Natural killer cell treated with Interleukin-12 subunit alpha and Interleukin-12 subunit beta and Interleukin-15 and Interleukin-18, amount 100 ng/mL, for 72 hours (primary cell): ENCODE measurements at regions not wholly inside any gene's neighbourhood (a gene's known extent, or its start where the extent isn't known, plus 50 kb on each side); places are given as distances from the start of the nearest gene placed in this dataset.

Experiments used
- ATAC-seq, 2 donors: fragments of 150-1000 bp; cut with Tn5 transposase in 1 of 2; sonication (Bioruptor Pico), chemical (Tn5 transposase) in 1 of 2; 2 replicates each; pipeline ENCODE4 v1.10.0; 2021
- DNase-seq: peaks from one replicate; pipeline ENCODE4 v3.0.0; 2022; ENCODE audit warnings: low spot score
- H3K27ac Mint-ChIP-seq, 2 donors: 1 replicate in 1 of 2; 2 replicates in 1 of 2; pipeline ENCODE4 v1.8.0; 2022; ENCODE audit warnings: mixed read lengths in 2 of 2, mild to moderate bottlenecking in 1 of 2, moderate library complexity in 1 of 2
- H3K27me3 Mint-ChIP-seq, 2 donors: 1 replicate in 1 of 2; 2 replicates in 1 of 2; pipeline ENCODE4 v1.8.0; 2022; ENCODE audit warnings: mixed read lengths in 2 of 2
- H3K36me3 Mint-ChIP-seq: one replicate; pipeline ENCODE4 v1.8.0; 2022; ENCODE audit warnings: mixed read lengths
- H3K4me1 Mint-ChIP-seq, 2 donors: 1 replicate in 1 of 2; 2 replicates in 1 of 2; pipeline ENCODE4 v1.8.0; 2022; ENCODE audit warnings: low read depth in 2 of 2, mixed read lengths in 2 of 2, mild to moderate bottlenecking in 1 of 2
- H3K4me3 Mint-ChIP-seq: one replicate; pipeline ENCODE4 v1.8.0; 2022; ENCODE audit warnings: mixed read lengths
- H3K9me3 Mint-ChIP-seq: 2 replicates; pipeline ENCODE4 v1.8.0; 2022; ENCODE audit warnings: mixed read lengths

- DNase-seq (no peak), ATAC-seq (no peak)
- H3K9me3 Mint-ChIP-seq: no peaks in the 10 kb centered on the region
- no peaks in the 10 kb centered on the region for H3K36me3 Mint-ChIP-seq
- no peak overlapping the region for H3K27ac Mint-ChIP-seq
- H3K27me3 Mint-ChIP-seq: peaks cover 0 to 5% of the 10 kb centered on the region in 2 donors
- no peak overlapping the region for H3K4me3 Mint-ChIP-seq
- no peaks in the 10 kb centered on the region for H3K4me1 Mint-ChIP-seq
Measured at GRCh38 chr5:167945542-167946384, 345.7 kb upstream of the WWC1 start.

DNA sequence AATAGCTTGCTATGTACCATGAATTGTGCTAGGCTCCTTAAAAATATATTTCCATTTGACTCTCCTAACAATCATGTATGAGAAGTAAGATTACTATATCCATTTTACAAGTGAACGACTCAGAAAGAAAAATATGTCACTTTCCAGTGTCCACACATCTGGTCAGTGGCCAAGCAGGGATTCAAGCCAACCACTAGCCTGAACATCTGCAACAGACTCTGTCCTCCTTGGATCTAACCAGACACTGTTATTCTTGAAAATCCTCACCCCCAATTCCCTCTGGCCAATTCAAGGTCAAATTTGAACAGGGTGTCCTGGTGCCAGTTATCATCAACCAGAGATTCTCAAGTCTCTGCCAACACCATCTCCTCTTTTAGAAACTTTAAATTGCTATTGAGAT lies 344.1 kb upstream of the WWC1 start:
- H3K36me3 Mint-ChIP-seq: no peaks in the 10 kb centered on the region
- H3K4me3 Mint-ChIP-seq: no peak overlapping the region
- H3K27ac Mint-ChIP-seq: no peak overlapping the region
- ATAC-seq (no peak), DNase-seq (no peak)
- no peaks in the 10 kb centered on the region for H3K4me1 Mint-ChIP-seq
- no peaks in the 10 kb centered on the region for H3K9me3 Mint-ChIP-seq
- peaks cover 0 to 5% of the 10 kb centered on the region in 2 donors for H3K27me3 Mint-ChIP-seq

GRCh38 chr5:167948251-167948650 lies 343.2 kb upstream of the WWC1 start:
- no peak overlapping the region for H3K27ac Mint-ChIP-seq
- H3K4me1 Mint-ChIP-seq: no peaks in the 10 kb centered on the region
- no peaks in the 10 kb centered on the region for H3K9me3 Mint-ChIP-seq
- H3K4me3 Mint-ChIP-seq: no peak overlapping the region
- ATAC-seq: no peak
- DNase-seq: no peak
- H3K27me3 Mint-ChIP-seq: peaks cover 0 to 5% of the 10 kb centered on the region in 2 donors
- H3K36me3 Mint-ChIP-seq: no peaks in the 10 kb centered on the region

DNA sequence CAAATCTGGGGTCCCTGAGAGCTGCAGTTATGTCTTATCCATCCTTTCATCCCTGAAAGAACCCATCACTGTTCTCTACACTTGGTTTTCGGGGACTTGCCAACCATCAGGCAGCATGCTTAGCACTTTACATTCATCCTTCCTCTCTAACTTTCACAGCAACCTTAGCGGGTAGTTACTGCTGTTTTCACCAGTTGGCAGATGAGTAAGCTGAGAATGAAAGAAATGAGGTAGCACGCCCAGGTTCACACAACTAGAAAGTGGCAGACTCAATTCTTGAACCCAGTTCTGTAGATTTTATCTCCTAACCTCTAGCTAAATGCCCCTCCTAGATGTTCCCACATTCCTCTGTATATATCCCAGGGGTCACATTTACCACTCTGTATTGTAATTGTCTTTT lies 342.0 kb upstream of the WWC1 start:
- no peaks in the 10 kb centered on the region for H3K36me3 Mint-ChIP-seq
- H3K4me1 Mint-ChIP-seq: no peaks in the 10 kb centered on the region
- ATAC-seq: no peak
- H3K27me3 Mint-ChIP-seq: peaks cover 0 to 5% of the 10 kb centered on the region in 2 donors
- no peaks in the 10 kb centered on the region for H3K9me3 Mint-ChIP-seq
- H3K4me3 Mint-ChIP-seq: no peak overlapping the region
- DNase-seq: no peak
- no peak overlapping the region for H3K27ac Mint-ChIP-seq

DNA sequence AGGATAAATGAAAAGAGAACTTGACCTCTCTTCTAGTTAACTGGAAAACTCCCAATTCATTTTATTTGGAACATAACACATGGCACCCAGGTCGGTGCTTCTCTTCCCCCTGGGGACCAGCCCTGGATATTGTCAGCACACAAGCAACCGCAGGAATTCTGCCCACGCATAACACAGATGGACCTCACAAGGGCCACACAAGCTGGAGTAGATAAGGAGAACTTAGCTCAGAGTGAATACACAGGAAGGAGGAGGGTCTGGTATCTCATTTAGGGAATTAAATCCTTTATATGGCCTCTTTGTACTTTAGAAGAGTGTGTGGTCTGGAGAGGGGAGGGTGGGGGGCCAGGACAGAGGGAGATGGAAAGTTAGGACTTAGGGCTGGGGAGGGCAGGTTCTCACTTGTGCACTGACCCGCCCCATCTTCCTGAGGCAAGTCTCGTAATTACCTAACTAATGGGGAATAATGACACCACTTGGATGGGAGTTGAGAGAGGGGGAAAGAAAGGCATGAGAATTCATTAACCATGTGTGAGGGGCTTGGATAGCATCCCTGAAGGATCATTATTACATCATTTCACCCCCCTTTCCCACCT lies 341.2 kb upstream of the WWC1 start:
- Mint-ChIP-seq H3K4me3 (no peak overlapping the region), H3K27me3 (peaks cover 0 to 5% of the 10 kb centered on the region in 2 donors), H3K36me3 (no peaks in the 10 kb centered on the region), H3K4me1 (no peaks in the 10 kb centered on the region), H3K27ac (no peak overlapping the region), H3K9me3 (peaks cover under 1% of the 10 kb centered on the region)
- DNase-seq (no peak), ATAC-seq (no peak)

DNA sequence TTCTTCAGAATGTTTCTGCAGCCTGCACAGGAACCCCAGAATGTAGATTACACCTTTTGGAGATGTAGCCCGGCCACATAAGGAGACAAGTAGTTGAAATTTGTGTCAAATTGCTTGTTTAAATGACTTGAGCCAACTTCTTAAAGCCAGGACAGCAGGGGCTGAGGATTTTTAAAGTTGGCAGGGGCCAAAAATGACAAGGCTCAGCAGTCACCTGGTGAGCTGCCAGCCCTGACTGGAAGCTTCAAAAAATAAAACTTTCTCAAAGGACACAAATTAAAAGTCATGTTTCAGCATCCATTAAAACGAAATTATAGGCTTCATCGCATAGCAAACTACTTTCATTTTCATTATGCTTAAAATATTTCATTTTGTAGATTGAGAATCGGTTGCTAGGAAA lies 340.3 kb upstream of the WWC1 start:
- no peaks in the 10 kb centered on the region for H3K4me1 Mint-ChIP-seq
- H3K27ac Mint-ChIP-seq: no peak overlapping the region
- H3K27me3 Mint-ChIP-seq: peaks cover 0 to 5% of the 10 kb centered on the region in 2 donors
- H3K36me3 Mint-ChIP-seq: no peaks in the 10 kb centered on the region
- no peak for ATAC-seq
- H3K9me3 Mint-ChIP-seq: peaks cover 2% of the 10 kb centered on the region
- no peak overlapping the region for H3K4me3 Mint-ChIP-seq
- DNase-seq: no peak

GRCh38 chr5:167952278-167952995 lies 339.0 kb upstream of the WWC1 start:
- Mint-ChIP-seq H3K36me3 (peaks cover 1% of the 10 kb centered on the region), H3K4me3 (no peak overlapping the region), H3K27ac (no peak overlapping the region), H3K27me3 (peaks cover 0 to 5% of the 10 kb centered on the region in 2 donors), H3K4me1 (no peaks in the 10 kb centered on the region), H3K9me3 (peaks cover 7% of the 10 kb centered on the region)
- ATAC-seq (peak in 1 of 2 donors; percentile 48), DNase-seq (no peak)

DNA sequence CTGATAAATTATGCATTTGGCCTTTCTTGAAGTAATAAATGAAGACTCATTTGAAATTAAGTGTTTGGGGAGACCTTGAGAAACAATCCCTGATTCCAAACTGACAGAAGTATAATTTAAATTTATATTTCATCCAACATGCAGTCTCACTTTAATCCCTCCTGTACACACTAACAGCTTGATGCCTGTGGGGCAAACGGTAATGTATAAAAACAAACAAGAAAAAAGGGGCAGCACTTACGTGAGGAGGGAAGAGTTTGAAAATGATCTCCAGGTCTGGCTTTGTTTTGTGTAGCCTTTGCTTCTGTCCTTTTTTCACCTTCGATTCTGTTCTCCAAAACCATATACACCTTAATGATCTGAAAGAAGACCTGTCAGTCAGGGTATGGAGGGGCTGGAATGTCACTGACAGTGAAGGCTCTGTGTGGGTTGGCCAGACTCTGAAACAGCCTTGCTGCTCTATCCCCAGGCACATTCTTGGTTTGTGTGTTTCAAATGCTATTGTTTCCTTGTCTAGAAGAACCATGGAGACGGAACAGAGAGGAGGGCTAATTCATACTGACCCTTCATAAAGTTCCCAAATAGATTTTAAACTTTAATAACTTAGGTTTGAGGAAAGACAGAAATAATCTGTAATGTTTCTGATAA lies 338.2 kb upstream of the WWC1 start:
- Mint-ChIP-seq H3K9me3 (peaks cover 15% of the 10 kb centered on the region), H3K27ac (no peak overlapping the region), H3K4me3 (no peak overlapping the region), H3K27me3 (peaks cover 0 to 5% of the 10 kb centered on the region in 2 donors), H3K36me3 (peaks cover 4% of the 10 kb centered on the region), H3K4me1 (no peaks in the 10 kb centered on the region)
- ATAC-seq: no peak
- no peak for DNase-seq

- Mint-ChIP-seq H3K4me3 (no peak overlapping the region), H3K27me3 (no peaks in the 10 kb centered on the region)
- no peak for ATAC-seq
Measured at GRCh38 chr5:167961731-167962130, 329.7 kb upstream of the WWC1 start.

GRCh38 chr5:167964529-167964928 lies 326.9 kb upstream of the WWC1 start:
- H3K27me3 Mint-ChIP-seq: no peaks in the 10 kb centered on the region
- H3K4me3 Mint-ChIP-seq: no peak overlapping the region
- H3K27ac Mint-ChIP-seq: no peak overlapping the region
- ATAC-seq (no peak), DNase-seq (no peak)
- peaks cover 5% of the 10 kb centered on the region for H3K9me3 Mint-ChIP-seq
- H3K4me1 Mint-ChIP-seq: no peaks in the 10 kb centered on the region
- H3K36me3 Mint-ChIP-seq: no peaks in the 10 kb centered on the region

More at GRCh38 chr5:167961731-167962130, 329.7 kb upstream of the WWC1 start:
- DNase-seq: no peak
- Mint-ChIP-seq H3K27ac (no peak overlapping the region), H3K36me3 (peaks cover 4% of the 10 kb centered on the region), H3K9me3 (peaks cover 23% of the 10 kb centered on the region), H3K4me1 (no peaks in the 10 kb centered on the region)

GRCh38 chr5:167965710-167966109 lies 325.7 kb upstream of the WWC1 start:
- H3K4me1 Mint-ChIP-seq: no peaks in the 10 kb centered on the region
- no peak for ATAC-seq
- H3K36me3 Mint-ChIP-seq: no peaks in the 10 kb centered on the region
- DNase-seq: no peak
- no peak overlapping the region for H3K4me3 Mint-ChIP-seq
- no peak overlapping the region for H3K27ac Mint-ChIP-seq
- peaks cover 3% of the 10 kb centered on the region for H3K9me3 Mint-ChIP-seq
- H3K27me3 Mint-ChIP-seq: peaks cover 0 to 1% of the 10 kb centered on the region in 2 donors

- Mint-ChIP-seq H3K27me3 (peaks cover 0 to 7% of the 10 kb centered on the region in 2 donors), H3K36me3 (no peaks in the 10 kb centered on the region), H3K9me3 (peaks cover 3% of the 10 kb centered on the region), H3K4me1 (no peaks in the 10 kb centered on the region), H3K27ac (no peak overlapping the region), H3K4me3 (no peak overlapping the region)
- DNase-seq (no peak), ATAC-seq (no peak)
Measured at GRCh38 chr5:167966979-167967378, 324.5 kb upstream of the WWC1 start.

GRCh38 chr5:167967494-167968177 lies 323.8 kb upstream of the WWC1 start:
- no peak overlapping the region for H3K27ac Mint-ChIP-seq
- H3K4me1 Mint-ChIP-seq: no peaks in the 10 kb centered on the region
- no peak for DNase-seq
- no peak overlapping the region for H3K4me3 Mint-ChIP-seq
- no peak for ATAC-seq
- peaks cover 0 to 7% of the 10 kb centered on the region in 2 donors for H3K27me3 Mint-ChIP-seq
- H3K36me3 Mint-ChIP-seq: no peaks in the 10 kb centered on the region
- H3K9me3 Mint-ChIP-seq: peaks cover 3% of the 10 kb centered on the region
